ENCODE measurements at regions not wholly inside any gene's neighbourhood (a gene's known extent, or its start where the extent isn't known, plus 50 kb on each side); places are given as distances from the start of the nearest gene placed in this dataset.

GRCh38 chr3:115533218-115533617, 90.1 kb upstream of the GAP43 start:
- TF ChIP-seq CTCF (conservative IDR thresholded peaks at IDR 0.05; ENCODE audit: low read depth, low read length) (no peak), RAD21 (IDR thresholded peaks at IDR 0.05; ENCODE audit: low read length) (no peak), POLR2A (IDR thresholded peaks at IDR 0.05; ENCODE audit: low read depth, low read length) (no peak), CHD1 (IDR thresholded peaks at IDR 0.05; ENCODE audit: low read depth, low read length) (no peak), CEBPB (IDR thresholded peaks at IDR 0.05; ENCODE audit: low read depth, low read length) (no peak)
